ENCODE measurements at regions not wholly inside any gene's neighbourhood (a gene's known extent, or its start where the extent isn't known, plus 50 kb on each side); places are given as distances from the start of the nearest gene placed in this dataset.
"Not testable (repeated sequence)": the region's sequence is repeated elsewhere in the genome, so short reads cannot be mapped to it uniquely, and the experiment has no call there.

DNA sequence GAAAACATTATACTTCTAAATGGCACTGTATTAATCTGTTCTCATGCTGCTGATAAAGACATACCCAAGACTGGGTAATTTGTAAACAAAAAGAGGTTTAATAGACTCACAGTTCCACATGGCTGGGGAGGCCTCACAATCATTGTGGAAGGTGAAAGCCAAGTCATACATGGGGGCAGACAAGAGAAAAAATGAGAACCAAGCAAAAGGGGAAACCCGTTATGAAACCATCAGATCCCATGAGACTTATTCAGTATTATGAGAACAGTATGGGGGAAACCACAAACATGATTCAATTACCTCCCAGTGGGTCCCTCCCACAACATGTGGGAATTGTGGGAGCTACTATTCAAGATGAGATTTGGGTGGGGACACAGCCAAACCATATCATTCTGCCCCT is 408.3 kb downstream of the BMP2 start:
- DNase-seq: not testable (repeated sequence)

DNA sequence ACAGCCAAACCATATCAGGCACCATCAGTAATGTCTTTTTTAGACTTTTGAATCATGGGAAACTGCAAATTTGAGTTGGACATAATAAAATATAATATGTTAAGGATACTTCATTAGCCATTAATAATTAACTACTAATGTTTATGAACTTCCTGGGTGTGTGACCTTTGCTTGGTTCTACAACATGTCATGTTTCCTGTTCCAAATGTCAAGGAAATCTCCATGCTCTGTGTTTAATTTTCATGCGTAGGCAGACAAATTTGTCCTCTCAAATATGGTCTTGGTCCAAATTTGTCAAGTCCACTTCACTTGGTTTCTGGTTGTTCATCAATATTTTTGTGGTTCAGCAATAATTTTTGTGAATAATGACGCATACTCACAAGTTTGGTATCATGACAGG is 410.5 kb downstream of the BMP2 start:
- DNase-seq: no peak

DNA sequence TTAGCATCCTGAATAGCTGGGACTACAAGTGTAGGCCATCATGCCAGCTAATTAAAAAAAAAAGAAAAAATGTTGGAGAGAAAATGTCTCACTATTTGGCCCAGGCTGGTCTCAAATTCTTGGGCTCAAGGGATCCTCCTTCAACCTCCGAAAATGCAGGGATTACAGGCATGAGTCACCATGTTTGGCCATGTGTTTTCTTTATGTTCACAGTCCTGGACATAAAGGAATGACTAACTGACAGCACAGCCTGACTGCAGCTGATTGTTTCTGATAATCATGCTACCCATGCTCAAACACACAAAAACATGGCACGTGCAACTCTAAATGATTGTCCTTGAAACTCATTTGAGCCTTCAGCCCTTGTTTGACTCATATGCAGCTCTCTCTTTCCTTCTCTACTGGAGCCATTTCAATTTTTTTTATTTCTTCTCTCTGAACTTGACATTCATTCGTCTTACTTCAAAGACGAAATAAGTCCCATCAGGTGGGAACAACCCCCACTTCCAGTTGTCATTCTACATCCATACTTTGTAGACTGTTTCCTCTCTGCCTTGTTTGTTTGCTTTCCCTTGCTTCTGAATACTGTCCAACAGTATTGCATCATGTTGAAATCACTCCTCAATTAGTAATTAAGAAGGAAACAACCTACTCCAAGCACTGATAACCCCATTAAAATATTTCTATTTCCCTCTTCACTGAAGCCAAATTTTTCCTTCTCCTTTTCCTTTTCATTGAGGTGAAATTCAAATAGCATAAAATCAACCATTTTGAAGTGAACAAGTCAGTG is 413.0 kb downstream of the BMP2 start:
- DNase-seq: no peak

DNA sequence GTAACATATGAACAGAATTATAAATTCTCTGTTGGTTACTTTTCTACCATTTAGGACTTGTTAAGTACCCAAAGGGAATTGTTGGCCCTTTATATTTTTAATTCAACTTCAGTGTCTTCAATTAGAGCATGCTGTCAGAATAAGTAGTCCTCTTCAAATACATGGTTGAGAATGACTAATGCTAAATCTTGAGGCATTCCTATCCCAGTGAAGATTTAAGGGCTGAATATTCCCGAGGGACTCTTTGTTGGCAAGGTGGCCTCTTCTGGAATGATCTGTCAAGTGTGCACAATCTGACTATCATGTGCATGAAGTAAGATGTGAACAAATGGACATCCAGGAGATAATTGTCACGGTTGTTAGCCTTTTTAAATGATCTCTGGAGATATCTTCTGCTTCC is 421.7 kb downstream of the BMP2 start:
- DNase-seq: no peak

DNA sequence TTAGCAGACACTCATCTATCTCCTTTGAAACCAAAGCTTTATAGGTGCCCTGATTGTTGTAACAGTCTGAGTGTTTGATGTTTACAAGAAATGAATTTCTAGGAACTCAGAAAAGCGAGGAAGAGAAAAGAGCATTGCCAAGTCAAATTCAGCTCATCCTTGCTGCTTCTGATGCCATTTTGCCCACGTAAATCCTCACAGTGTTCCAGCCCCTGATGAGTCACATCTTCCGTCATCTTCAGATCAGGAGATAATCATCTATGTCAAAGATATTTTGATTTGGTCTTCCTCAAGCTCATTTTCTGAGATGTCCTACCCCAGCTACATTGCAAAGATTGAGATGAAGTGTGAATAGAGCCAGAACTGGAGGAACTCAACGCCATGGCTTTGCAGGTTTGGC is 426.2 kb downstream of the BMP2 start:
- no peak for DNase-seq

DNA sequence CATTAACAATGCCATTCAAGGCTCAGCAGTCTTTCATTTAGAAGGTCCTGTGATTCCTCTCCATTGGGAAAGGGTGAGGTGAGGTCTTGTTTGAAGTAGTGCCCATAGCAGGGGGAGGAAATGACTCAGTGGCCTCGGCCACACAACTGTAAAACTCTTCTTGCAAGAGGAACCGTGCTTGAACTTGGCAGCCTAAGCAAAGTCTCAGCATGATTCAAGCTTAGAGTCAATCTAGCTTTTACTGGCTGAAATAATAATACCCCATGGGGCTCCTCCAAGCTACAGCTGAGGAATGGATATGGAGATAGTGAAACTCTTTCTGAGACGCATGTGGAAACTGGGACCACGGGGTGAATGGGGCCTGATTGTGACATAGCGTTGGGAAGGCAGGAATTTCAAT is 428.2 kb downstream of the BMP2 start:
- no peak for DNase-seq

DNA sequence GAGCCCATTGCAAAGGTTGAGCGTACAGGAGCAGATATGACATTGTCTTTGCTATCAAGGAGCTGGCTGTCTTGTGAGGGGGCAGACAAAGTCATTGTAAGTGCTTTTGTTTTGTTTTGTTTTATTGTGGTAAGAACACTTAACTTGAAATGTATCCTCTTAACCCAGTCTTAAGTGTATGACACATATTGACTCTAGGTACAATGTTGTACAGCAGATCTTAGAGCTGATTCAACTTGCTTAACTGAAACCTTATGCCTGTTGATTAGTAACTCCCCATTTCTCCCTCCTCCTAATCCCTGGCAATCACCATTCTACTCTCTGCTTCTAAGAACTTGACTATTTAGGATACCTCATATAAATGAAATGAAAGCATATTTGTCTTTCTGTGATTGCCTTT is 429.0 kb downstream of the BMP2 start:
- no peak for DNase-seq

DNA sequence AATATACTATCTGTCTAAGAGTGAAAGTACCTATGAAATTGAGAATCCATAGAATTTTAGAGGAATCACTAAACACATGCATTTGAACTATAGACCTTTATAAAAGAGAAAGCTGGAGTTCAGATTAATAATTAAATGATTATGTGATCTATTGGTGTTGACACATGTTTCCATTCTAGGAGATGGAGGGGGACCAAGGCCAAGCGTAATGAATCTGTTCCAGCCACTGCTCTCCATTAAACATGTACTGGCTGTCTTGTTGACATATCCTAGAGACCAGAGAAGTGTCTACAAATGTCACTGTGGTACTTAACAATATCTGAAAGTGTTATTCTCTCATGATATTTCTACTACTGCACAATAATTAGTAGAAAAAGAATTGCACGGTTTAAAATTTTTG is 432.4 kb downstream of the BMP2 start:
- no peak for DNase-seq

DNA sequence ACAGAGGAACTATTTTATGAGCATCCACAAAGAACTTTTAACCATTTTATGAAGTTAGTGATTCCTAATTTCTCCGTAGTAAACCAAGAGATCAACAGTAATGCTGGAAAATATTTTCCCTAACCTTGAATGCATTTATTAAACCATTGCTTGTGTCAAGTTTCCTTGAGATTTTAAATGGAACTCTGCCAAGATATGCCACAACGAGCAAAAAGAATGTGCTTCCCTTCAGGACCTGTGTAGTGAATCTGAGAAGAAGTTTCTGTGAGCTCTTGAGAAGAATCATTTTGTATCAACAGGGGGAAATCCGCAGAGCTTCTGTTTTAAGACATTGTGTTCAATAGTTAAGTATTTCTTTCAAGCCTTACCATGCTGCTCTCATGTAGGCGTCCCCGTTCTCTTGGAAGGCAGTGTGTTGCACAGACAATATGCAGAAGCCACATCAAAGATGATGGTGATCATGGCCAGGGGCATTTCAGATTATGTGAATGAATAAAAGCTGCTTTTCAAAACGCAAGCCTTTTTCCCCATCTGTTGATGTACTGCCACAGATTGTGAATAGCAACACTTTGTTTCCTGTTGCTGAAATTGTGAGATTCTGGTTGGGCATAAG is 439.8 kb downstream of the BMP2 start:
- no peak for DNase-seq

DNA sequence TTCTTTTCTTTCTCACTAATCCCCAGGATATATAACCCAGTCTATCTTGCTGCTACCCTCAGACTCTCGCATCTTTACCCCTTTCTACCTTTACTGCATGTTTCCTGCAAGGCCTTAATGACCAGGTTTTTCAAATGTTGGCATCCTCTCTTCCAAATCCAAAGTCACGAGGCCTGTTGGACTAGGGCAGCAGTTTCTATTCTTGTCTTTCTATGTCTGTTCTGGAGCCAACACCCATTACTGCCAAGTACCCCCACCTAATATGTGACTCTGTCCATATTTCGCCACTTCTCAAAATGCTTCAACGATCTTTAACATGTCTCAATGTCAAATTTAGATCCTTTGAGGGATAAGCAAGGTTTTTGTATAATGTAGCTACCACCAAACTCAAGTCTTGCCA is 443.4 kb downstream of the BMP2 start:
- no peak for DNase-seq

DNA sequence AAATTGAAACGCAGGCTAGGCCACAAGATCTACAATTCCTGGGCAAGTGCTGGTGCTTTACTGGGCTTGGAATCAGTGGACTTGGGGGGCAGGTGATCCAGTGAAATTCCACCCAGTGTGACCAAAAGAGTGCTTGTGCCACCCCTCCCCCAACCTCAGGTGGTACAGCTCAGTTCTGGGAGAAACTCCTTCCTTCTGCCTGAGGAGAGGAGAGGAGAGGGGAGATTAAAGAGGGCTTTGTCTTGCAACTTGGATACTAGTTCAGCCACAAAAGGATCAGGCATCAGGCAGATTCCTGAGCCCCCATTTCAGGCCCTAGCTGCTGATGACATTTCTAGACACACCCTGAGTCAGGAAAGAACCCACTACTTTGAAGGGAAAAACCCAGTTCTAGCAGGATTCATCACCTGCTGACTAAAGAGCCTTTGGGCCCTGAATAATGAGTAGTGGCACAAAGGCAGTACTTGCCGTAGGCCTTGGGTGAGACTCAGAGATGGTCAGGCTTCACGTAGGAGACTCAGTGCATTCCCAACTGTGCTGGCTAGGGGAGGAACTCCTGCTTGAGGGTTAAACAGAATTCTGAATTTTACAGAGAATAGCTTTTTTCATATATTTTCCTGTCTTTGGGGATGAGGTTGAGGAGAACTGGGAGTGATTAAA is 446.7 kb downstream of the BMP2 start:
- no peak for DNase-seq

DNA sequence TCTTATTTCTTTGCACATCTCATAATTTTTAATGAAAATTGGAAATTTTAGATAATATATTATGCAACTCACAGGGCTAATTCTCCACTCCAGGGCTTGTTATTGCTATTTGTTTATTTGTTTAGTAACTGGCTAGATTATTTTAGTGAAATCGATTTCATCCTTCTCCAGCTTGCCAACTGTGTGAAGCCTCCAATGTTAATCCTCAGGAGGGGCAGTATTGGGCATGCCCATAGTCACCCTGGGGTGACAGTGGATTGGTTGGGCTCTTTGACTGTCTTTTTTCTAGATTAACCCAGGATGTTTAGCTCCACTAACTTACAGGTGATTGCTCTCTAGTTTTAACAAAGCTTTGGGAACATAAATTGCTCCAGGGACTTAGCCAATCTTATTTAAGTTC is 450.1 kb downstream of the BMP2 start:
- DNase-seq: no peak

DNA sequence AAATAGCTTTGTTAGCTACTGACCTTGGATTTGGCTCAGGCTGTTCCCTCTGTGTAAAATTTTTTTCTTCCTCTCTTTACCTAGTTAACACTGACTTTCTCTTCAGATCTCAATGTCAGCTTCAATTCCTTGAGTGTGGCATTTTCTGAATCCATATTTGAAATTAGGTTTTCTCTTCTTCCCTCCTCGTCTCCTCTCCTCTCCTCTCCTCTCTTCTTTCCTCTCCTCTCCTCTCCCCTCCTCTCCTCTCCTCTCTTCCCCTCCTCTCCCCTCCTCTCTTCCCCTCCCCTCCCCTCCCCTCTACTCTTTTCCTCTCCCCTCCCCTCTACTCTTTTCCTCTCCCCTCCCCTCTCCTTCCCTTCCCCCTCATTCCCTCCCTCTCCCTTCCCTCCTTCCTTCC is 453.3 kb downstream of the BMP2 start:
- no peak for DNase-seq

DNA sequence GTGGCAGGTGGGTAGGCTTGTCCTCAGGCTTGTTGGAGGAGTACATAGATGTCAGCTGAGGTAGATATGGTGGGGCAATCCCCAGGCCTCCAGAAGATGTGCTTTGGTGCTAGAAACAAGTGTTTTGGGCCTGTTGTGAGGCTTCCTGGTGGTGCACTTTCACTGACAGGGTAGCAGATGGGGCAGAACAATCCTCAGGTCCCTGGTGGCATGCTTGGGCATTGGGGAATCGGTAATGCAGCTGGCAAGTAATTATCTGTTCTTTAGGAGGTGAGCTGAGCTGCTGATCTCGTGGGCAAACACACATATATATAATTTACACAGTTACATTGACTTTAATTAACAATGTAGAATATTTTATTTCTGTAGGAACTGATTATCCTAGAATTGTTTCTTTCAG is 458.7 kb downstream of the BMP2 start:
- DNase-seq: no peak

DNA sequence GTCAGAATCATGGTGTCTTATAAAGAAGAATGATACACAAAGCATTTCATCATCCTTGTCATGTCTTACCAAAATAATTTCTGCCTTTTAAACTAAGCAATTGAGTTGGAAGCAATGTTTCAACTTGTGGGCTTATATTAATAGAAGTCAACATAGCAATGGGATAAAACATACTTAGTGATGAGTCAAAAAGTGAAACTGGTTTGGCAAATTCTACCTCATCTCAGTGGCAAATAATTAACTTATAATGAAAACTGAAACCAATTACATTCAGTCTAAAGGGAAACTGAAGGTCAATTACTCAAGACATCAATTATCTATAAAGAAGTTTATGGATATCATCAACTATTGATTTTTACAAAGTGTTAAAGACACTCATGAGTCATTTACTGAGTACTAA is 463.8 kb downstream of the BMP2 start:
- no peak for DNase-seq

DNA sequence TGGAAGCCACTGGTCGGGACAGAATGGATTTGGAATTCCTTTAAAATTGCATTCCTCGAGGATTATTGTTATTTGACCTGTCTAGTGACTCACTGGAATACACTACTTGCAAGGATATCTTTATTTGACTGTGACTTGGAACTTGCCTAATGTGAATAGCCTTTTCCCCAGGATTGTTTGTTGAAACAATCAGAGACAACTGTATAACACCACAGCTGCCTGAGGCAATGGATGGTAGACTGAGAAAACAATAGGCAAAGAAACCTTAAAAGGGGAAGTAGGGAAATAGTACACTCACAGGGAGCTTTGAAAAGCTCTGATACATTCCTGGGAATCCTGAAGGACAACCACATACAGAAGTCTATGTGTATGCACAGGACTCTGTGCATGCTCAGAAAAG is 465.3 kb downstream of the BMP2 start:
- DNase-seq: no peak

DNA sequence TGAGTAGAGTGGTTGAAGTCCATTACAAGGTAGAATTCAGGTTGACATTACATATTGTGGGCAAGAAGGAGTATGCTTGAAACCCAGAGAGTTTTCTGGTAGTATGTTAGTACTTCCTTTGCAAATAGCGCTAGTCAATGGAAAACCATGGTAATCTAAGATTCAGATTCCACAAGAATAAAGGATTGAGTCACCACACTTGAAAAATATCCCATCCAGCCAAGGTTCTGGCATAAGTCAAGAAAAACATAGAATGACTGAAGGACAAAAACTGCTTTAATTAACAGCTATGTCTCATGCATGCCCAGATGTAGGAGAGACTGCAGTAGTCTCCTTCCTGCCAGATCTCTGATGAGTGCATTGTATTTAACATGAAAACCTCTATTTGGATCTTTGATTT is 469.8 kb downstream of the BMP2 start:
- DNase-seq: no peak

DNA sequence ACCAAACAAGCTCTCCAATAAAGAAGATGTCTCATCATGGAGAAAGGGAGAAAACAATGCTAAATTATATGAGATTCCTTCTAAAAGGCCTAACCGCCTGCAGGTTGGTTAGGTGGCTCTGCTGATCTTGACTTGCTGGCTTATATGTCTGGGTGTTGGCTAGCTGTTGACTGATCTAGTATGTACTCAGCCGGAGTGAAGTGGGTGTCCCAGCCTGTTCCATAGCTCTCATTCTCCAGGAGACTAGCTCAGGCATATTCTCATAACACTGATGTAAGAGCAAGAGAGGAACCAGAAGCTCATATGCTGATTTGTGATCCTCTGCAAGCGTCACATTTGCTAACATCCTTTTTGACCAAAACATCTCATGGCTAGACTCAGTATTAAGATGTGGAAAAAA is 473.0 kb downstream of the BMP2 start:
- no peak for DNase-seq

DNA sequence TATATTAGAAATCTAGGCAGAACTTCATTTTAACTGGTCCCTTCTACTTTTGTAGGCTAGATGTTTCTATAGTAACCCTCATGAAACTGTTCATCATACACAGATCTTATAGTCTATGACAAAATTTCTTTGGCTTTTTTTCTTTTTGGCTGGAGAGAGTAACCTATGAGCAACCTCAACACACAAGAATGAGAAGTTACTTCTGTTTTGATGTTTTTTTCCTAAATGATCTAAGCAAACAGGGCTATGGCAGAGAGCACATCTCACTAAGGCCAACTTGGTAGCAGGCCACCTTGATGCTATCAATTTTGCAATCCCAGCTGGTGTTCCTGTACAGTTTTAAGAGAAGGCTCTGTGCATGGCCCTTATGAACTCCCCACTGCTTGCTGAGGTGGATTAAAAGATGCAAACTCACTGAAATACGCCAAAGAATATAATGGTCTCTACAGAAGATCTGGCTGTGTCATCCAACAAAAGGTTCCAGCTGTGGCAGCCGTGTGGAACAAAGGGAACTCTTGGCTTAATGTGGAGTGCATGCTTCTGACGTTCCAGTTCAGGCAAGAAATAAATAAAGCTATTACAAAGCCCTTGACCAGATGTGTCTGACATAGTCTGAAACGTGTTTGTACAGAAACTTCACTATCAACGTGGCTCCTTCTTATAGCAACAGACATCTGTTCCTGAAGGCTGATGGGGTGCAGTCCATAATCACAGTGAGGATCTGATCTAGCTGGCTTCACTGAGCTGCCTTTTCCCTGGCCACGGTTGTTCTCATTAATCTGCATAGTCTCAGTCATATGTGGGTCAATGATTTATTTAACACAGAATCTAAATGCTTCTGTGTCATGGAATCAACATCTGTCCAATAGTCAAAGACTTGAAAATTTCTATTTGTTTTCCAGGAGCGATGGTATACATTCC is 481.1 kb downstream of the BMP2 start:
- peak; percentile 61 for DNase-seq

DNA sequence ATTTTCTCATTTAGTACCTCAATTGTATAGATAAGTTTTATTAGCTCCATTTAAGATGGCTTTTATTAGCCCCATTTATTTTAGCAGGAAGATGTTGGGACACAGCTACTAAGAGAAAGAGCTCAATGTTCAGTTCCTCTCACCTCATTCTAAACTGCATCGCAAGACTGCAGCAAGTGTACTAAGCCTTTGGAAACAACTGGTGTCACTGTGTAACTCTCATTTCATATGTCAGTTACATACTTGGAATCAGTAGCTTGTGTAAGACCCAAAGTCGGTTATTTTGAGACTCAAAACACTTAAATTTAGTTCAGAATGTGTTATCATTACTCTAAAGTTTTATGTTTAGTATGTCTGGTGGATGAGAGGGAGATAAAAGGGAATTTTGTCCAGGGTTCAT is 482.9 kb downstream of the BMP2 start:
- DNase-seq: no peak

DNA sequence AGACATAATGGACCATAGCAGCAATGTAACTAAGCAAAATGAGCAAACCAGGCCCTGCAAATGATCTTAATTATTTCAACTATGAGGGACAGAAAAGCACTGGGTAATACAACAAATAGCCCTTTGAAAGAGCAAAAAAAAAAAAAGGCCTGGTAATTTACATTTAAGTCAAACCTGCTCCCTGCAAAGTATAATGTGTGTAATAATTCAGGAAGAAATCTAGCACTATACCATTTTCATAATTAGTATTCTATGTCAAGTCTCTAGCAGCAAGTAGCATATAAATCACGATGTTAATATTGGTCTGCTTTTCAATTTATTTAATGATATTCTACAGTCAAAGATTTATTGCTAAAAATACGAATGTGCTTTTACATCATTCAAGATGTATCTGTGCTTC is 489.6 kb downstream of the BMP2 start:
- DNase-seq: no peak

DNA sequence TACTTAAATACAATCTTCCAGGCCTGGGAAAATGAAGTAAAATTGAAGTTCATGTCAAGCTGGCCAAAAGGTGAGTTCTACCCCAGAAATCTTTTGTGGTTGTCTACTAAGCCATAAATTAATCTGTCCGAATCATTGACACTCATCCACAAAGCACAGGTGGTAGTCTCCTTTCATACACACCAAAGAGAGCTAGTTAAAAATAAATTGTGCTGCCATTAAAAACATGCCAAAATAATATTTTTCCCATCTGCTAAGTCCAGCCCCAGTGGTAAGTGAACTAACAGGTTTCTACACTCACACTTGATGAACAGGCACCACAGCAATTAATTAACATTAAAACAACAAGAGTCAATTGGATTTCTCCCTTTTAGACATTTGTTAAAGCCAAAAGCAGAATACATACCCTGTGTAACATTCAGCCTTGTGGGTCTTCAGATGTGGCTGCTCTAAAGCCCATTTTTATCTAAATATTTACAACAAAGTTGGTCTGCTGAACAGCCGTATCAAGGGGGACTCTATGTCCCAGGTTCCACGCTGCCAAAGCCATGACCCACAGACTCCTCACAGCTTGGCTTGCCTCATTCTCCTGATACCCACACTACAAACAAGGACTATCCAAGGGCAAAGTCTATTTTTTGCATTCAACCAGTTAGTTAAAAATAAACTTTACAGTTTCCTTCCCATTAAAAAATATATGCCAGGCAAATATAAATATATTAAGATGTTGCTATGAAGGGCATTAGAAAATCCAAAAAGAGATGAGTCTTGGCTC is 490.4 kb downstream of the BMP2 start:
- DNase-seq: no peak

DNA sequence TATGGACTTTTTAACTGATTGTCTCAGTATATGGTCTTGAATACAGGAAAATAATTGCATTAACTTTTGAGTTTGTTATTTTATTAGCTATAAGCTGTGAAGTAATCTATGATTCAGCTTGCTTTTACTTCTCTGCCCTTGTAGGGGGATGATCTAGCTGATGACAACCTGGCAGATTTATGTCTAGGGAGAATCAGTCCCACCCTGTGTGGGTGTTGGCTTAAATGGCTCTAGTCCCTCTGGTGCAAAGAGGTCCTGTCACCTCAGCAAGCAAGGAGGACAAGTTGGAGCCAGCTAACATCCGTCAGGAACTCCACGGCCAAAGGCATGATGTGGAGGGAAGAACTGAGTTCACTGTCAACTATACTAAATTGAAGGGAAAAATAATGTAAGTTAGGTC is 495.3 kb downstream of the BMP2 start:
- DNase-seq: no peak

Data from right forelimb (tissue), 1 donor.